GM21723 (cell line): ENCODE measurements at regions not wholly inside any gene's neighbourhood (a gene's known extent, or its start where the extent isn't known, plus 50 kb on each side); places are given as distances from the start of the nearest gene placed in this dataset.

Source experiments
- ATAC-seq: cut with Tn5 transposase; IDR thresholded peaks from one replicate; pipeline ENCODE4 v1.9.1; 2021; ENCODE audit warnings: mild to moderate bottlenecking, moderate library complexity; ENCODE audit not compliant: unreplicated experiment

DNA sequence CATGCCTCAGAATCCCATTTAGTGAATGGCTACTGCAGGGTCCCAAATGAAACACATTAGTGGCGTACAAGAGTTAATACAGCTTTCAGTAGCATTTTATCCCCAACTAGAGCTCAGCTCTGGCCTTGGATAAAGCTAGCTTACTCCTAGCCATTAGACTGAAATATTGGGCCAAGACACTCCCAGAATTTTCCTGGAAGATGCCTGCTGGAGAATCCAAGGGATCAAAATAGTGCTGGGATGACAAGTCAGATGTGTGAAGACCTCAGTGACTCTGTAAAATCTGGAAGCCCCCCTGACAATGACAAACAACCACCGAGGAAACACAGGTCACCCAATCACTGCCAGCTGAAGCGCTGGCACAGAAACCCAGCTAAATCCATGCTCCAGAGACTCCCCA, 303.1 kb upstream of the SORL1-AS1 start:
- ATAC-seq = no peak

- ATAC-seq = no peak
Observed at GRCh38 chr11:121755191-121755590, 302.4 kb upstream of the SORL1-AS1 start.

DNA sequence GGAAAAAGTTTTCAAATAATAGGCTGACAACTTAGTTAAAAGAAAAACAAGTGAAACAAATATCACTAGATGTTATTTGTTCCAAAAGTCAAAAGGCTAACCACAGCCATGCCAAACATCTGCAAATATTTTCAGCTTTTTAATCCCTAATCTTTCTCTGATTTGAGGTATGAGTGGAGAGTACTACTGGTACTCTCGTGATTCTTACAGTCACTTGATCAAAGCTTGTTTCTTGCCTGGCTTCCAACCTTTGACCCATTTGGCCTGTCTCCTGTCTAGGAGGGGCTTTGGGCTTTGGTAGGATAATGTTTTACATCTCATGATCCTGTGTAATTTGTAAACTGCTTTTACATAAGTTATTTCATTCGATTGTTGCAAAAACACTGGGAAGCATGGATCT, 301.8 kb upstream of the SORL1-AS1 start:
- ATAC-seq = no peak

DNA sequence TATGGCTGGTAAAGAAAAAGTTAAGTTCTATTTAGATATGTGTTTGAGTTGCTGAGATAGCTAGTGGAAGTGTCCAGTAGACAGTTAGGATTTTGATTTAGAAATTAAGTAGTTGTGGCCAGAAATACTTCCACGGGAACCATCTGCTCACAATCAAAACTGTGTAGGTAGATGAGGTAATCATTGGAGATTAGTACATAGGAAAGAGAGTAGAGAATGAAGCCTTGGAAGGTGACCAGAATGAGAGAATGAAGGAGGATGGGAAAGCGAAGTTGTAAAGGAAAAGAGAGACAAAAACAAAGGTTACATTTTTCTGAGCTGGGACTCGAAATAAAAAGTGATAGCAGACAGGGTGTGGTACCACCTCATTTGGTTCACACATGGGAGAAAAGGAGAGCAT, 296.9 kb upstream of the SORL1-AS1 start:
- no peak for ATAC-seq

- no peak for ATAC-seq
Observed at GRCh38 chr11:121748068-121748467, 295.3 kb upstream of the SORL1-AS1 start.

DNA sequence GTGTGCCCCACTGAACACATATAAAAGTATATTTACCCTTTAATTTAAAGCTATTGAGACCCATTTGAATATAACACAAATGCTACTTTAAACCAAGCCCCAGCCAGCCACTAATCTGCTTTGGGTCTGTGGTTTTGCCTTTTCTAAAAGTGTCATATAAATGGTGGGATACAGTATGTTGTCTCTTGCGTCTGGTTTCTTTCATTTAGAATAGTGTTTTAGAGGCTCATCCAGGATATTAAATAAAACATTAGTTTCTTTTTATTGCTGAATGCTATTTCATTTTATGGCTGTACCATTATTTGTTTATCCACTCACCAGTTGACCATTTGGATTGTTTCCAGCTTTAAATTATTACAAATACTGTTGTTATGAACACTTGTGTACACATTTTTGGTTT, 290.5 kb upstream of the SORL1-AS1 start:
- no peak for ATAC-seq

- ATAC-seq = no peak
Observed at GRCh38 chr11:121741761-121742361, 289.1 kb upstream of the SORL1-AS1 start.

- no peak for ATAC-seq
Observed at GRCh38 chr11:121741351-121741760, 288.6 kb upstream of the SORL1-AS1 start.

DNA sequence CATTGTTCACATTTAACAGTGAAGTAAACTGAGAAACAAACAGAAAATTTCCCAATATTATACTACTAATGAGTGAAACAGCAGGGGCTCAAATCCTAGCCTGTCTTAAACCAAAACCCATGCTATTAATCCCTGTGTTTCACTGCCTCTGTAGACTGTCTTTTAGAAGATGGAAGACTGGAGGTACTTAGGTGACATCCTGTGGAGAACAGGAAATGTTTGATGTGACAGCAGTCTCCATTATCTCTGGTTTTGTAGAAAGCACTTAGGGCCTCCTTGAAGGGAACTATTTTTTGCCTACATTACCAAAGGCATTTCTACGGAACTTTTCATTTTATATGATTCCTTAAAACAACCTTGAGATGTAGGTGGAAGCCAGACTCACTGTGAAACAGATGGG, 288.1 kb upstream of the SORL1-AS1 start:
- ATAC-seq = no peak

GRCh38 chr11:121733858-121734257, 281.1 kb upstream of the SORL1-AS1 start:
- ATAC-seq = no peak

- no peak for ATAC-seq
Observed at GRCh38 chr11:121727942-121728341, 275.2 kb upstream of the SORL1-AS1 start.

DNA sequence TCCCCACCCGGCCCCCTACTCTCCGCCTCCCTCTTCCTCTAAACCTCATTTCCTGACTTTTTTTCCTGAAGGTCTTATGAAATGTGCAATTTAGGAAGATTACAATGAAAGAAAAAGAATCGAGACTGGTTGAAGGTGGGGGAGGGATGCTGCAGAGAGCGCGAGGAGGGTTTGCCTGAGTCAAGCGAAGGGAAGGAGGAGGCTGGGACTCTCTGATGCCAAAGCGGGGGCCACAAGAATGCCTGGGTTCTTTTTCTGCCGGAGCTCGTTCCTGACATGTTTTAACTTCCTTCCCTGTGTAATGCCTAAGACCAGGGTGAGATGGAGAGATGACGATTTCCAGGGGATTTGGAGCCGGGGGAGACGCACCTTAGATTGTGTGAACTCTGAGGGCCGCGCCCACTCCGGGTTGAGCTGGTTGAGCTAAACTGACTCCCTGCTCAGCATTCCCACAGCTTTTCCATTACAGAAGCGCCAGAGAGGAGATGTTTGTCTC, 270.5 kb upstream of the SORL1-AS1 start:
- ATAC-seq = no peak

DNA sequence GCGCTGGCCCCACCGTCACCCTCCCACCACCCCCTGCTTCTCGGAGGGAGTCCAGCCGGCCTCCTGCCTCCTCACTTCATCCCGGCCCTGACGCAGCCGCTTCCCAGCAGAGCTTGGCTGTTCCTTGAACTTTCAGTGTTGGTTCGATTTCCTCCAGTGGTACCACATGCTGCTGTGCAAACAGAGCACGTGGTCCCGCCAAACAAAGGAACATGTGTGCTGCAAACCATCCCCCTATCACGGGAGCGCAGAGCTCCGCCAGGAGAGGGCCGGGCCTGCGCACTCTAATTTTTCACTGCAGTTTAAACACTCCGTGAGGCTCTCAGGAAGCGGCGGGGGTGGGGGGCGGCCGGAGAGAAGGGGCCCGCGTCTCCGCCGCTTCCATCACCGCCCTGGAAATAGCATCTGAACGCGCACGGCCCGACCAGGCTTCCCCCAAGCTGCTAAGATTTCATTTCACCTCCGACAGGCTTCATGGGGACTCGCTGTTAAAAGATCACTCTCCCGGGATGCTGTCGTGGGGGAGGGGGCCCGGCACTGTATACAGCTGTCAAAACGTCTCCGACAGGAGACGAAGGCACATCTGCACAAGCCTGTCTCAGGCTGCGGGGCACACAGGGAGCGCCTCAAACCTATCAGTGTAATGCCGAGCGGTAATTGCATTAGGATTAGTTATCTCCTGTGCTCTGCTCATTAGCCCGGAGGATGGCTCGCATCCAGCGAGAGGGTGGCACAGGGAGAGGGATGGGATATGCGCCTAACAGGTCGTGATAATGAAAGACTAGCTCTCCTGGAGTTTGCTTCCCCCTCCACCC, 269.9 kb upstream of the SORL1-AS1 start:
- no peak for ATAC-seq

- no peak for ATAC-seq
Observed at GRCh38 chr11:121721961-121722360, 269.2 kb upstream of the SORL1-AS1 start.

DNA sequence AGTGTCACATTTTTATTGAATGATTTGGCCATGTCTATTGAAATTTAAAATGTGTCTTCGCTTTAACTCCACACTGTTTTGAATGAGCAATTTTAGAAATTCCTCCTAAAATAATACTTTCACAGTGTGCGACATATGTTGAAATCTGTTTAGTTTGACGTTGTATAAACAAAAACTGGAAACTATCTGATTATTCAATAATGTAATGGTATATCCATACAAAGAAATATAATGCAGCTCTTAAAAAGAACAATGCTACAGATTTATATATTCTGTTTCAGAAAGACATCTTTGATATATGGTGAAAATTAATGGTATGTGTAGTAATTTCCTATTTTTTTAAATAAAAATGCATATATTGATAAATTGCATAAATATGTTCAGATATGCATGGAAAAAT, 268.7 kb upstream of the SORL1-AS1 start:
- no peak for ATAC-seq

DNA sequence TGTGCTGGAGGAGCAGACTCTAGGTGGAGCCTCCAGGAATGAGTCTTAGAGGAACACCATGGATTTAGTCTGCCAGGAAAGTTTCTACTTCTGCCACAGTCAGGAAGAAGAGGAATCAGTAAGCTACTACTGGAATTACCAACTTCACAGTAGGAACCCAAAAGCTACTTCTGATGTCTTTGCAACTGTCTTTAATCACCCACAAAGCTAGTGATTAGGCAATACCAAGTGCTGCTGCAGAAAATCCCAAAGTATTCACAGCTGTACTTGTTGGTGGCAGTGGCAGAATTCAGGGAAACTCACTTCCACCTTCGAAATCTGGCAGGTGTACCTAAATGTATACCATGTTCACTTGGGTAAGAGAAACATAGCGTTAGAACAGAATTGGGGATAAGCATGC, 264.5 kb upstream of the SORL1-AS1 start:
- no peak for ATAC-seq

GRCh38 chr11:121716060-121716459, 263.3 kb upstream of the SORL1-AS1 start:
- ATAC-seq = no peak

- ATAC-seq = no peak
Observed at GRCh38 chr11:121715405-121715804, 262.6 kb upstream of the SORL1-AS1 start.

GRCh38 chr11:121714351-121714750, 261.6 kb upstream of the SORL1-AS1 start:
- ATAC-seq = no peak

DNA sequence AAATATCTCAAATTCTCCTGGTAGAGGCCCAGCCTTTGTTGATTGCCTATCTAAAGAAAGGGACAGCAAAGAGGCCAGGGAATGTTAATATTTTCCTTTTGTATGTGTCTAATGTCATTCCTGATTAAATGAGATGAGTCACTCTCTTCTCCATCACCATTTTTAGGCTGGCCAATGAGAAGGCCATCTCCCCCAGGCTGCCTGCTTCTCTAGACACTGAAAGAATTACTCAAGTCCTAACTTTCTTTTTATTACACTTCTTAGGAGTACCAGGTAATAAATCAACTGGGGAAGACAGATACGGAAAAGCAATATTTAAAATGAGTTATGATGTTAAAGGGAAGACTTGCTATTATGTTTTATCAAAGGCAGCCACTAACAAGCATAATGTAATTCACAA, 259.2 kb upstream of the SORL1-AS1 start:
- no peak for ATAC-seq

- no peak for ATAC-seq
Observed at GRCh38 chr11:121711236-121711635, 258.5 kb upstream of the SORL1-AS1 start.

DNA sequence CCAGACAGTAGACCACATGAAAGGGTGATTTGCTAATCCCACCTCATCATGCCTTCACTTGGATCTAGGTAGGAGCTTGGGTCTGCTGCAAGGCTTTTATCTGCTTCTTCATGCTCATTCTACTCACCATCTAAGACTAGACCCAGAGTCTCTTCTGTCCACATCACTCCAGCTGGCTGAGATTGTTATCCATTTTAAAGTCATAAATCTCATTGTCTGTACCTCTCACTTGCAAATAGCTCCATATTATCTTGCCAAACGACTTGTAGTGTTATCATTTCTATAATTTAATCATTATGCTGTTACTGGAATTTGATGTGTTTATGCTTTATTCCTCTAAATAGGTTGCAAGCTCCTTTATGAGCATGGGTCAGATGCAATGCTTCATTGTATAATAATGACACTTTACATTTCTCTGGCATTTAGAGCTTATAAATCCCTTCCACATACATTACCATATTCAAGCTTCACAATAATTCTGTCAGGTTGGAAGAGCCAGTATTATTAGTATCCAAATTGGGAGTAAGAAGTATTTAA, 254.2 kb upstream of the SORL1-AS1 start:
- no peak for ATAC-seq
